MM.1S (cell line): ENCODE measurements at regions not wholly inside any gene's neighbourhood (a gene's known extent, or its start where the extent isn't known, plus 50 kb on each side); places are given as distances from the start of the nearest gene placed in this dataset.

Source experiments
- CTCF ChIP-seq: fragments of 300-600 bp; sonication (generic); IDR thresholded peaks from 2 replicates; pipeline ENCODE4 v1.5.1; 2016; ENCODE audit warnings: antibody characterized with exemption, low read length, mixed read lengths
- EZH2 ChIP-seq: fragments of 300-600 bp; sonication (generic); optimal IDR thresholded peaks from 2 replicates; pipeline ENCODE3; 2017; ENCODE audit warnings: low read depth, mild to moderate bottlenecking, antibody characterized with exemption, low read length, mixed read lengths

DNA sequence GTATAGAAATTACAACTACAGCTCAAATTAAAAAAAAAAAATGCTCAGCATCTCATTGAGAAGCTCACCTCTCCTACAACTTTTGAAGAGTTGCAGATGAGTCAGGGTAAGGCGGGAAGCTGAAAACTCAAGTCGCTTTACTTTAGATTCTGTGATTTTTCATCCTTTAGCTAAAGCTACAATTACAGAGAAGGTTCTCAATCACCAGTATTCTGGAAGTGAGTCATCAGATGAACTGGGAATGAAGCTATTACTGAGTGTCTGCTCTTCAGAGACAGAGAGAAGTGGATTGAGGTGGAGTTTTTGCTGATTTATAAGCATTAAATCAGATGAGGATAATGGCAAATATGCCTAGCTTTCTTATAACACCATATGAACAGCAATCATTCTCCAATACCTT, 91.9 kb downstream of the TFAP2A start:
- TF ChIP-seq CTCF (no peak), EZH2 (no peak)
